HG02610 (cell line): ENCODE measurements at regions not wholly inside any gene's neighbourhood (a gene's known extent, or its start where the extent isn't known, plus 50 kb on each side); places are given as distances from the start of the nearest gene placed in this dataset.
"Not testable (repeated sequence)": the region's sequence is repeated elsewhere in the genome, so short reads cannot be mapped to it uniquely, and the experiment has no call there.

Experiments used
- ATAC-seq: cut with Tn5 transposase; IDR thresholded peaks from one replicate; pipeline ENCODE4 v1.9.1; 2021; ENCODE audit warnings: mild to moderate bottlenecking, moderate library complexity; ENCODE audit not compliant: unreplicated experiment

DNA sequence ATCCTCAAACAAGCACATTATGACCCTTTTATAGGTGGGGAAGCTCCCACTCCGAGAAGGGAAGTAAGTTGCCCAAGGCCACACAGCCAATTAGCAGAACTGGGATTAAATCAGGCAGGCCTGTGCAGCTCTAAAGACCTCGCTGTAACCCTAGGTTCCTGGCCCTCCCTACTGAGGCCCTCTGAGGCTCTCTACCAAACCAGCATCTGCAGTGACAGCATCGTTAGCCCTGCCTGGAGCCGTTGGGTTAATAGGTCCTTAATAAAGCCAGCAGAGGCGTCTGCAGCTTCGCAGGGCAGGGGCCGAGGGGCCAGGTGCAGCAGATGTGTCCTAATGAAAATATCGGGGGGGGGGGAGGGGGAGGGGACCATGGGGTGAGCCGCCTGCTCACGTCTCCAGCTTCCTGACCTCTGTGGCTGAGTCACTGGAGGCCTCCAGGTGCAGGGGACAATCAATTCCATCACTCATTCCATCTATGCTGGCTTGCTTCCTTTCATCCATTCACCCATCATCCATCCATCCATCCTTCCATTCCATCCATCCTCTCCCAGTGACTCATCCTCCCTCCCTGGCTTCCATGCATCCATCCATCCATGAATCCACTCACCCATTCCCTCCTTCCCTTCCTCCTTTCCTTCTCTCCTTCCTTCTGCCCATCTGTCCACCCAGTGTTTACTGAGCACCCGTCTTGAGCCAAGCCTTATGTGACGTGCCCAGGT, 203.9 kb downstream of the C9orf50 start:
- no peak for ATAC-seq

DNA sequence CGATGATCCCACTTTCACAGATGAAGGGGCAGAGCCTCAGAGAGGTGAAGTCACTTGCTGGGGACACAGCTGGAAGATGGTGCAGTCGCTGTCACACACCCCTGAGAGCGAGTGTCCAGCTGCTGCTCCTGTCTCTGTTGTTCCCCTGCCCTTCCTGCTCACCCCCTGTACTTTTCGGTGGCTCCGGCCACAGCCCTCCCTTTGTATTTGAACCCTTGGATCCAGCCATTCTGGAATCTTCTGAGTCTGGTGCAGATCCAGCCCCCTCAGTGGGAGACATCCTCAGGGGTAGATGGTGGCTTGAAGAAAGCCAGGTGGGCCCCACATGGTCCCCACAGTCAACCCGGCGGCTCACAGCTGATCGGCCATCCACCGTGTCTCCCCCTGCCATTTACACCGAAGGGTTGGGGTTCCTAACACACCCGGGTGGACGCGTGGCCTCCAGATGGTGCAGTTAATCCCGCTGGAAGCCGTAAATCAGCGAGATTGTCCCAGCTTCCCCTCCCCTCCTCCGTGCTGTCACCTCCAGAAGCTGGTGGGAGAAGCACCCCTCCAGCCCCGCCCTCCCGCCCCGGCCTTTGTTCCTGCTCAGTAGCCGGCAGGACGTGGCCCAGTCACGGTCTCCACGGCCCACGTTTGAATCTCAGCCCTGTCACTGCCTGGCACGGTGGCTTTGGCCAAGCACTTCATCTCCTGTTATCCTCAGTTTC, 204.8 kb downstream of the C9orf50 start:
- no peak for ATAC-seq

DNA sequence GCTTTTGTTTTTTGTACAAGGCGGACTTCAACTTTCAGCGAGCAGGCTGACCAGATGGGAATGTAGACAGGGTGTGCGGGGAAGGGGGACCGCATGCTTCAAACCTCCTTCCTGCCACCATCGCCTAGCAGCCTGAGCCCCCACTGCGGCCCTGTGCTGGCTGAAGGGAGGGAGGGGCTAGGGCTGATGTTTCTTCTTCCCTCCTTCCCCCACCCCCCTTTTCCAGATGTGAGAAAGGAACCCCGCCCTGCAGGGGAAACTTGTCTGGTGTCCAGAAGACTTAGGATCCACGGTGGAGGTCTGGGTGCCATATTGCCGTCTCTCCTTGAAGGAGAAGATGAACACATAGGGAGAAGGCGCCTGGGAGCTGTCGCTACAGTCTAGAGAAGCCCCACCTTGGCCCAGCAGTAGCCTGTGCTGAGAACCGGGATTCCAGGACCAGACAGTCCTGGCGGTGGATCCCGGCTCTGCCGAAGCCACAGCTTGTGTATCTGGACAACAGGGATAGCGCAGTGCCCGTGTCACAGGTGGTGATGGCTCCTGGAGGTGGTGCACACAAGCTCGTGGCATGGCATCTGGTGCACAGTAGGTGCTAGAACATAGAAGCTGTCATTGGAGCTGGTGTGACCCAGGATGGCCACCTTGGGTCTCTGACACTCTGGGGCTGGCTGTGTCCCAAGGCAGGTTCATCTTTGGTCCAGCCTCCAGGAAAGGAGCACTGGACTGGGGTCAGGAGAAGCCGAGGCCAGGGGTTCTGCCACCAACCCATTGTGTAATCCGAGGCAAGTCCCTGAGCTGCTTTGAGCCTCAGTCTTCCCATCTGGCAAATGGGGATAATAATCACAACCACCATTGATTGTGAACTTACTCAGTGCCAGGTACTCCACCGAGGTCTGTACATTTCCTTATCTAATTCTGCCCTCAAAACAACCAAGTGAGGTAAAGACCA, 205.6 kb downstream of the C9orf50 start:
- ATAC-seq: no peak

DNA sequence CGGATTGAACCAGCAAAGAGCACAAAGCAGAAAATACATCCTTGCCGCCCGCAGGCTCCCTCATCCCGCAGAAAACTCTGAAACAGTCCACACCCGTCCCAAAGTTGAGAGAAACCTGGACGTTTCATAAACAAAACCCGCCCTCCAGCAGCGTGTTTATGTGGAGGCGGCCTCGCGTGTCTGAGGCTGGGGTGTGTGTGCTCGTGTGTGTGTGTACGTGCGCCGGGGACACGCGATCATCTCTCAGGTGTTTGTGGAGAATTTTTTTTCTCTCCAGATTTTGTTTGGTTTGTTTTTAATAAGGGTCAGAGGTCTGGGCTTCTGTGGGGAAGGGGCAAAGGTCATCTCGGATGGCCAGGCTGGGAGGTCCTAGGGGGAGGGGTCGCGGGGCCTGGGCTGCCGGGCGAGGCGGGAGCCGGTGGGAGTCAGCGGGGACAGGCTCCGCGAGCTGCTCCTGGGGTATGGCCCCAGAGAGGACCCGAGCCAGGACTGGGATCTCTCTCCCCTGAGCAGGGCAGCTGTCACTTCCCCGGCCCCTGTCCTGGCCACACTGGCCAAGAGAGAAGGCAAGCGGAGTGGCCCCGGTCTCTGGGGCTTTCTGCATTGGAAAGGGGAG, 206.4 kb downstream of the C9orf50 start:
- ATAC-seq: no peak

DNA sequence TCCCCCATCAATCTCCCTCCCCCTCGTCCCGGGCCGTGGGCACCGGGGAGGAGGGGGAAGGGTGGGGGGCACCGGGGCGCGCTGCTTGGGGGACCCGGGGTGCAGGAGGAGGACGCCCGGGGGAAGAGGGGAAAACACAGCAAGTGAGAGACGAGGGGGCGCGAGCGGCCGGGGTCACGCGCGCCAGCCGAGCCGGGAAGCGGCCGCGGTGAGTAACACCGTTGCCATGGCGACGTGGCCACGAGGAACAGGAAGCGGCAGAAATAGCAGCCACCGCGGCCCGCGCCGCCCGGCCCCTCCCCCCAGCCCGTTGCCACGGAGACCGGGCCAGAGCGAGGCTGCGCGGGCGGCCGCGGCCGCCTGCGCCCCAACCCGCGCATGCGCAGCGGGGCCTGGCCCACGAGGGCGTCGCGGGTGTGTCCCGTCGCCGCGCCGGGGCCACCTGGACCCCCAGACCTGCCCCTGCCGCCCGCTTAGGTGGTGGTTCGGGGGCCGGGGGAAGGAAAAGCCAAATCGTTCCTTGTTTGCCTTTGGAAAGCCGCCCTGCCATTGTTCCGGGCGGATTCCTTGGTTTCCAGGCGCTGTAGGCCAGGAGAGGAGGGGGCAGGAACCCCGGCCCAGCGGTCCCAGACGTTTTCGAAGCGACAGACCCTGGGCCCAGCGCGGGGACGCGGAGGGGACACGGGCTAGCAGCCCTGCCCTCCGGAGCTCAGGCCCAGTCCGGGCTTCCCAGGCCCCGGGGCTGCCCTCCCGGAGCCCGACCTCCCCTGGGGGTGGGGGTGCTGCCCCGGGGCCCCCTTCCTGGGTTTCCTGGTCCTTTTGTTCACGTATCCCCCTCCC, 207.1 kb downstream of the C9orf50 start:
- peak; percentile 84 for ATAC-seq

DNA sequence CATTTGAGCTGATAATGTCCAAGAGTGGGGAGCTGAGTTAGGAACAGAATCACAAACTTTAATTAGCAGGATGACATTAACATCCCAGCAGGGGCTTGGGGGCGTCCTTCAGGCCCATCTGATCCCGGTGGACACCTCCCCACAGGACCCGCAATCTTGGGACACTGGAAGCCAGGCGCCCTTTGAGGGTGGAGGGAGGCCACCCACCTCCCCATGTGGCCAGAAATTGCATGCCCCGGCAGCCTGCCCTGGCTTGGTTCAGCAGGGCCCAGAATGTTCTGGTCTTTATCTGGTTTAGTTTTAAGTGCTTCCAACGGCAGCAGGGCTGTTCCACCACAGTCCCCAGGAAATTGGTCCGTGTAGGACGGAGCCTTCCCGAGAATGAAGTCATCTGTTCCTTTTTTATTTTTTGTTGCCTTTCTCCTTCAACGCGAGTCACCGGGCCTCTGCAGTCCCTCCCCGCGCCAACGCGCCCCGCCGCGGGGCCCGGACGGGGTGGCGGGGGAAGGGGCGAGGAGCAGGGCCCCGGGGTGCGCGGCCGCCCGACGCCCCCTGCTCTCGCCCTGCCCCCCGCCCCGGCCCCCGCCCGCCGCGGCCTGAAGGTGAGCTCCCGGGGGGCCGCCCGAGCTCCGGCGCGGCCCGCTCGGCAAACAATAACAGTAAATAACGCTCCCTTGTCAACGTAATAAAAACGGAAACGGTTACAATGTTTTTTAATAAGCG, 207.9 kb downstream of the C9orf50 start:
- peak; percentile 8 for ATAC-seq

DNA sequence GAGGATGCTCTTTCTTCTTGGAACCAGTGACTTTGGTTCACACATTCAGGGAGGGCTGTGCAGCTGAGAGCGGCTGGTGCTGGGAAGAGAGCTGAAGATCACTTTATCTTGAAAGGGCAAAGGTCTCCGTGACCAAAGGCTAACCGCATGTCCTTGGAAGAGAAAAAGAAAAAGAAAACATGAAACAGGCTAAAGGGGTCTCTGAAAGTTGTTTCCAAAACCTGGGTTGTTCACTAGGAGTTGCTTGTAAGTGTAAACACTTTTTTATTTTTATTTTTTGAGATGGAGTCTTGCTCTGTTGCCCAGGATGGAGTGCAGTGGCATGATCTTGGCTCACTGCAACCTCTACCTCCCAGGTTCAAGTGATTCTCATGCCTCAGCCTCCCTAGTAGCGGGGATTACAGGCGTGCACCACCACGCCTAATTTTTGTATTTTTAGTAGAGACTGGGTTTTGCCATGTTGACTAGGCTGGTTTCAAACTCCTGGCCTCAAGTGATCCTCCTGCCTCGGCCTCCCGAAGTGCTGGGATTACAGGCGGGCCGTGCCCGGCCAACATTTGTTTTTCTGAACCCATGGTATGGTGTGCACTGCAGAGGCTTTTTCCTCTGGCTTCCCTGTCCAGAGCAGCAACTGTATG, 208.6 kb downstream of the C9orf50 start:
- not testable (repeated sequence) for ATAC-seq

DNA sequence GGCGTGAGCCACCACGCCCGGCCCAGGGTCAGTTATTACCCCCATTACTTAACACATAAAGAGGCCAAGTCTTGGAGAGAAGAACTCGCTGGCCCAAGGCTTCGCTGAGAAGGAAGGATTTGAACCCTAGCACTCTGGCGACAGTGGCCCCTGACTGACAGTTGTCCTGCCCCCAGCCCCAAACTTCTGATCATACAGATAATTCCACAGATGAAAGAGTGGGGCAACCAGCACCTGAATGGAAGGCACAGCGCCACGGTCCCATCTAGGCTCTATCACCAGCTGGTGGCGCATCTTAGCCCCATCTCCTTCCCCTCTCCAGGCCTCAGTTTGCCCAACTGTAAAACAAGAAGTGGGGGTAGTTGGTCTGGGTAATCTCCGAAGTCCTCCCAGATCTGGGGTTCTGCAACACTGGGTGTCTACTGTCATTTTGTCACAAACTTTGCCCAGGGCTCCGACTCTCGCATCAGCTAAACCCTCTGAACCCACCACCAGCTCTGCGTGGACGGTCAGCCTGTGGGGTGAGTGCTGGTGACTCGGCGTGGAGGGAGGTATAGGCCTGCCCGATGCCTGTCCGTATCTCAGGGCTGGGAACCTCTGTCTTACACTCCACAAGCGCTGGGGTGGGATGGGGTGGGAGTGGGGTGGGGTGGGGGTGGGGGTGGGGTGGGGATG, 209.3 kb downstream of the C9orf50 start:
- ATAC-seq: no peak

DNA sequence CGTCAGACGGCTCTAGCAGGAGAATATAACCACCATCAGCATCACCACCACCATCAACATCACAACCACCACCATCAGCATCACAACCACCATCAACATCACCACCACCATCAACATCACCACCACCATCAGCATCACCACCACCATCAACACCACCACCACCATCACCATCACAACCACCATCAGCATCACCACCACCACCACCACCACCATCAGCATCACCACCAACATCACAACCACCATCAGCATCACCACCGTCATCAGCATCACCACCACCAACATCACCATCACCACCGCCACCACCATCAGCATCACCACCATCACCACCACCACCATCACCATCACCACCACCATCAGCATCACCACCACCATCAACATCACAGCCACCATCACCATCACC, 210.7 kb downstream of the C9orf50 start:
- ATAC-seq: no peak

DNA sequence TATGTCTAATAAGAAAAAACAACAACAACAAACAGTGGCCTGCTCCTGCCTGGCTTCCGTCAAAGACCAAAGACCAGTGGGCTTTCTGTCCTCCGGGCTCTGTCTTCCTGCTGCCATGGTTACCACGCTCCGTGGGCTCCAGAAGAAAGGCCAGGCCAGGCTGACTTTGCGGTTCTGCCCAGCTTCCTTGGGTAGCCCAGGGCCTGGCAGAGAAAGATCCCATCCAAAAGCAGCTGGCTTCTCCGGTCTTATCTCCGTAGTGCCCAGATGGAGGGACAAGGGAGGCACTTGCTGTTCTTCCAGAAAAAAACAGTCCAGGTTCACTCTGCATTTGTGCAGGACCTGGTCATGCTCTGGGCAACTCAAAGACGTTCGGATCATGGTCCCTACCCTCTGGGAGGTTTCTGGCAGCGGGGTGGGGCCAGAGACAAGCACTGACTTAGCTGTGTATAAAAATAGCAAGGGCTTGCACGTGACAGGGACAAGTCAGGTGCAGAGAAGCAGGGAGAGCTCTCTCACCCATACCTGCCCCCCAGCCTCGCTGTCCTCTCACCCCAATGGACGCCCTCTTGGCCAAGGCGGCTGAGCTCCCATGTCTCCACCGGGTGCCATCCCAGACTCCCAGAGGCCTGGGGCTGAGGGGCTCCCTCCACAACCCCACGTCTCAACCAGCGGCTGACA, 212.2 kb downstream of the C9orf50 start:
- no peak for ATAC-seq

DNA sequence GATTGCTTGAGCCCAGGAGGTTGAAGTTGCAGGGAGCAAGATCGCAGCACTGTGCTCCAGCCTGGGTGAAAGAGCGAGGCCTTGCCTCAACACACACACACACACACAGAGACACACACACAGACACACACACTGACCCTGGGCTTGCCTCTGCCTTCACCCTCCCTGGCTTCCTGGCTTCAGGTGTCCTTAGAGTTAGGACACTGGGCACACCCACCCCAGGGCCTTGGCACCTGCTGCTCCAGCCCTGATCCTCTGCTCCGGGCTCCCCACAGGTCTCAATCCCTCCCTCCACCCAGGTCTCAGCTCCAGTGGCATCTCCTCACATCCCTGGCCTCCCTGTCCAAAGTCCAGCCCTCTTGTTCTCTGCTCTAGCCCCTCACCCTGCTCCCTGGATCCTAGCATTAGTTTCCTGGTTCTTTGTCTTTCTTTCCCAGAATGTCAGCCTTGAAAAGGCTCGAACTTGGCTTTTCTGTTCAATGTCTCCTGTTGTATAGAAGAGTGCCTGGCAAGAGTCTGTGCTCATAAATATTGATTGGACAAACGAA, 212.9 kb downstream of the C9orf50 start:
- ATAC-seq: no peak

DNA sequence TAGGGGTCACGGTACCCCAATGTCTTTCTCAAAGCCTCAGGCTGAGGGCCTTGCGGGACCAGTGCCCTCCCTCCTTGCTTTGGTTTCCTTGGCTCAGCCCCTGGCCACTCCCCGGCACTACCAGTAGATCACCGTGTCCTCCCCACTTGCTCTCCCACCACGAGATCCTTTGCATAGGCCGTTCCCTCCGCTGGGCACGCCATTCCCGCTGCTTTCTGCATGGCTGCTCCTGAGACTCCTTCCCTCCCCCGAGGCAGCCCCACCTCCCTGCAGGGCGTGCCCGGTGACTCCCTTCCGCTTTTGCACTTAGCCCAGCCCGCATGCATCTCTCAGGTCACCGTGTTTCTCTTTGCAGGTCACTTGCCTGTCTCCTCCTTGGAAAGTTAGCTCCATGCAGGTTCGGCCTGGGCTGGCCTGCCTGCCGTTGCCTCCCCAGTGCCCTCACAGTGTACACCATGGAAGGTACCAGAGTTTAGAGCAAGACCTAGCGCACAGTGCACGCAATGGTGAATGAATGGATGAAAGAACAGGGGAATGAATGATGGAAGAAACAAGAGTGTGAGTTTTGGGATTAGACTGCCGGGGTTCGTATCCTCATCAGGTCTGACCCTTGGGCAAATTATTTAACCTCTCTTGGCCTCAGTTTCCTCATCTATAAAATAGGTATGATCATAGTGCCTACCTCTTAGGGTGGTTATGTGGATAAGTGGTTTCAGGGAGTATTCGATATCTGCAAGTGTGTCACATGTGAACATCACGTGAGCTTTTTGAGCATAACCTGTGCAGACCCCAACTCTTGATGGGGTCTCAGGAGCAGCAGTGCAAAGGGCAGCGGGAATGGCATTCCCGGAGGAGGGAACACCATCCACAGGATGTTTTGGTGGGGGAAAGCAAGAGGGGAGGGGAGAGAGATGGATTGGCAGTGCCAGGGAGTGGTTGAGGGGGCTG, 214.3 kb downstream of the C9orf50 start:
- ATAC-seq: no peak

DNA sequence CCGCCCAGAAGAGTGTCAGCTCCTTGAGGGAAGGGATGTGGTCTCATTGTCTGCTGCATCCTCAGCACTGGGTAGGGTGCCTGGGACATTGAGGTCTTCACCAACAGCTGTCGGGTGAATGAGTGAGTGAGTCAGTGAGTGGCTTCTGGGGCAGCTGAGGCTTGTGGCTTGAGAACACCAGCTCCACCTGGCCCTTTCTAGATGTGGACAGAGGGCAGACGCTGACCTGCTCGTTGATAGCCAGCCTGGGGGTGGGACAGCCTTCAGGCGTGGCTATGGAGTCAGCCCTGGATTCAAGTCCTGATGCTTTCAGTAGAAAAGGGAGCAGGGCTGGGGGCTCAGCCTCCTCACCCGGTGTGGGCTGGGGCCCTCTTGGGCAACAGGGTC, 215.1 kb downstream of the C9orf50 start:
- ATAC-seq: no peak

DNA sequence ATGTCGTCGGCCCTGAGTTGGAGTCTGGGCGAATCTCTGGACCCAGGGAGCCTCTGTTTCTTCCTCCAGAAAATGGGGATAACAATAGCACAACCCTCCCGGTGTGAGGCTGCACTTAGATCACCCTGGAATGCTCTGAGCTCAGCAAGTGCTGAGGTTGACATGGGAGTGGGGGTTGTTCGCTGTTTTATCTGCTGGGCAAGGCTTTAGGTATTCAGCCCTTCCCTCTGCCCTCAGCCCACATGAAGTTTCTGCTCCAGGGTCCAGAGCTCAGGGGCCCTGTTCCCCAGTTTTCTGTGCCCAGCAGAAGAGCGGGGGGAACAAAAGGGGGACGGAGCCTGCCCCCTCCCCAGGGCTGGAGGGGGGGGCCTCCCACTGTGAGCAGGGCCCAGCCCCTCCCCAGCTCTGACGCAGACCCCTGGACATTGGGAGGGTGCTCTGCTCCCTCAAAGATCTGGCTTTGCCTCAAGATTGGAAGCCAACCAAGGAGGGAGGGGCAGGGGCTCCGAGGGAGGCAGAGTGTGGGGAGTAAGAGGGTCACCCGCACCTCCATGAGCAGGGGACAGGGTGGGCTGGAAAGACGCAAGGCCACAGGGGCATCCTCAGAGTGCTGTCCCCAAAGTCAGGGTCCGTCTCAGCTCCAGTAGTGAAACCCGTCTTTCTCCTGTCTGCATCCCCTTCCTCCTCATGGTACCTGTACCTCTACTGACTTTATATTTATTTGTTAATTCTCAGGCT, 215.6 kb downstream of the C9orf50 start:
- no peak for ATAC-seq

DNA sequence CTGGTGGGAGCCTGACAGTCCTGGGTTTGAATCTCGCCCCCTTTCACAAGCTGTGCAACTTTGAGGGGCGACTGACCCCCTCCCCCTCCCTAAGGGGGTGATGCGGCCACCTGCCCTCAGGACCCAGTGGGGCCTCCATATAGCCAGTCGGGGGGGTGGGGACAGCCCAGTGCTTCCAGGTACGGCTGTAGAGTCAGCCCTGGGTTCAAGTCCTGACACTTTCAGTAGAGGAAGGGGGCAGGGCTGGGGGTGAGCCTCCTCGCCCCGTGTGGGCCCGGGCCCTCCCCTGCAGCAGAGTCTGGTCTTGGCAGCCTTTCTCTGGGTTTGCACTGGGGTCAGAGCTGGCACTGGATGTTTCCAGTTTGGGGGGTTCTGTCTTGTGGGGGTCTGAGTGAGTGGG, 216.3 kb downstream of the C9orf50 start:
- ATAC-seq: no peak
